ENCODE measurements at regions not wholly inside any gene's neighbourhood (a gene's known extent, or its start where the extent isn't known, plus 50 kb on each side); places are given as distances from the start of the nearest gene placed in this dataset.
A peak's percentile ranks its signal among the peaks of the same experiment; 100 is the strongest.

GRCh38 chrX:30414144-30414543 lies 105.0 kb upstream of the NR0B1 start:
- H3K4me3 ChIP-seq (ENCODE audit: low read depth, low read length), result no peak overlapping the region
- no peak for TF ChIP-seq CTCF (conservative IDR thresholded peaks at IDR 0.05; ENCODE audit: low read depth, low read length)
- peak; percentile 30 for DNase-seq (ENCODE audit: low read depth)

- DNase-seq (ENCODE audit: low read depth), result no peak
- no peak overlapping the region for H3K4me3 ChIP-seq (ENCODE audit: low read depth, low read length)
- TF ChIP-seq CTCF (conservative IDR thresholded peaks at IDR 0.05; ENCODE audit: low read depth, low read length), result no peak
Measured at GRCh38 chrX:30402366-30402765, 93.2 kb upstream of the NR0B1 start.

GRCh38 chrX:30388325-30388724 lies 79.1 kb upstream of the NR0B1 start:
- no peak overlapping the region for H3K4me3 ChIP-seq (ENCODE audit: low read depth, low read length)
- TF ChIP-seq CTCF (conservative IDR thresholded peaks at IDR 0.05; ENCODE audit: low read depth, low read length), result no peak
- DNase-seq (ENCODE audit: low read depth), result no peak

GRCh38 chrX:30373951-30374350 lies 64.8 kb upstream of the NR0B1 start:
- TF ChIP-seq CTCF (conservative IDR thresholded peaks at IDR 0.05; ENCODE audit: low read depth, low read length), result no peak
- DNase-seq (ENCODE audit: low read depth), result peak; percentile 19
- H3K4me3 ChIP-seq (ENCODE audit: low read depth, low read length), result no peak overlapping the region

GRCh38 chrX:30373479-30373878 lies 64.3 kb upstream of the NR0B1 start:
- H3K4me3 ChIP-seq (ENCODE audit: low read depth, low read length), result no peak overlapping the region
- no peak for TF ChIP-seq CTCF (conservative IDR thresholded peaks at IDR 0.05; ENCODE audit: low read depth, low read length)
- DNase-seq (ENCODE audit: low read depth), result no peak

- no peak overlapping the region for H3K4me3 ChIP-seq (ENCODE audit: low read depth, low read length)
- no peak for TF ChIP-seq CTCF (conservative IDR thresholded peaks at IDR 0.05; ENCODE audit: low read depth, low read length)
- no peak for DNase-seq (ENCODE audit: low read depth)
Measured at GRCh38 chrX:30364229-30364628, 55.0 kb upstream of the NR0B1 start.

Measured in epithelial cell of proximal tubule (primary cell).